ENCODE measurements at regions not wholly inside any gene's neighbourhood (a gene's known extent, or its start where the extent isn't known, plus 50 kb on each side); places are given as distances from the start of the nearest gene placed in this dataset.
"Not testable (repeated sequence)": the region's sequence is repeated elsewhere in the genome, so short reads cannot be mapped to it uniquely, and the experiment has no call there.

GRCh38 chr20:22529150-22530019, 55.0 kb downstream of the FOXA2 start:
- DNase-seq (ENCODE audit: low read depth): no peak

DNA sequence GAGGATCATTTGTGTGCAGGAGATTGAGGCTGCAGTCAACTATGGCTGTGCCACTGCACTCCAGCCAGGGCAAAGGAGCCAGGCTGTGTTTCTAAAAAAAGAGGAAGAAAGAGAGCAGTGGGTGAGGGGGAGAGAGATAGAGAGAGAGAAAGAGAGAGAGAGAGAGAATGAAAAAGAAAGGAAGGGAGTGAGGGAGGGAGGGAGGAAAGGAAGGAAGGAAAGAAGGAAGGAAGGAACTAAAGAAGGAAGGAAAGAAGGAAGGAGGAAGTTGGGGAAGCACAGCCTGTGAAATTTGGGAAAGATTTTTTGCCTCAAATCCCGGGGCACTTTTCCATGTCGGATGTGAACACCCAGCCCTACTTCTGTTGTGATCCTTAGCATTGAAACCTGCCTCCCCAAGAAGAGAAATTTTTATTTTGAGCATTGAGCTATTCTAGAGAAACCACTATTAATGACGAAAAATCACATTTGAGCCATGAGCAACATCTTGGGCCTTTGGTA, 57.8 kb downstream of the FOXA2 start:
- no peak for DNase-seq (ENCODE audit: low read depth)

DNA sequence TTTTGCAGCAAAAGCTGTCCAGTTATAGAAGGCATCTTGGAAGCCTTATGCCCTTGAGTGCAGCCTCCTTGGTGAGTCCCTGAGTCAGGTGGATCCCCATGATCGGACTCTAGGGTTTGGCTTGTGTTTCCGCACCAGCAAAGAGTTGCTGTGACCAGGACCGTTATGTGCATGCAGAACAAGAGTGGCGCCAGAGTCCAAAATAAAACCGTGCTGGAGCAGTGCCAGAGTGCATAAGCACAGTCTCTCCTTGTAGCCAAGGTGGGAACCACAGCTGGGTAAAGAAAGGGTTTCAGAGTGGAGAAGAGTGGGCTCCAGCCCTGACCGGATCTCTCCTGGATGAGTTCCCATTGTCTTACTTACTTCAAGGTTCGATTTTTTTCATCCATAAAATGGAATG, 58.6 kb downstream of the FOXA2 start:
- DNase-seq (ENCODE audit: low read depth): no peak

- DNase-seq (ENCODE audit: low read depth): no peak
Measured at GRCh38 chr20:22525069-22525820, 59.1 kb downstream of the FOXA2 start.

GRCh38 chr20:22524393-22525015, 59.9 kb downstream of the FOXA2 start:
- no peak for DNase-seq (ENCODE audit: low read depth)

DNA sequence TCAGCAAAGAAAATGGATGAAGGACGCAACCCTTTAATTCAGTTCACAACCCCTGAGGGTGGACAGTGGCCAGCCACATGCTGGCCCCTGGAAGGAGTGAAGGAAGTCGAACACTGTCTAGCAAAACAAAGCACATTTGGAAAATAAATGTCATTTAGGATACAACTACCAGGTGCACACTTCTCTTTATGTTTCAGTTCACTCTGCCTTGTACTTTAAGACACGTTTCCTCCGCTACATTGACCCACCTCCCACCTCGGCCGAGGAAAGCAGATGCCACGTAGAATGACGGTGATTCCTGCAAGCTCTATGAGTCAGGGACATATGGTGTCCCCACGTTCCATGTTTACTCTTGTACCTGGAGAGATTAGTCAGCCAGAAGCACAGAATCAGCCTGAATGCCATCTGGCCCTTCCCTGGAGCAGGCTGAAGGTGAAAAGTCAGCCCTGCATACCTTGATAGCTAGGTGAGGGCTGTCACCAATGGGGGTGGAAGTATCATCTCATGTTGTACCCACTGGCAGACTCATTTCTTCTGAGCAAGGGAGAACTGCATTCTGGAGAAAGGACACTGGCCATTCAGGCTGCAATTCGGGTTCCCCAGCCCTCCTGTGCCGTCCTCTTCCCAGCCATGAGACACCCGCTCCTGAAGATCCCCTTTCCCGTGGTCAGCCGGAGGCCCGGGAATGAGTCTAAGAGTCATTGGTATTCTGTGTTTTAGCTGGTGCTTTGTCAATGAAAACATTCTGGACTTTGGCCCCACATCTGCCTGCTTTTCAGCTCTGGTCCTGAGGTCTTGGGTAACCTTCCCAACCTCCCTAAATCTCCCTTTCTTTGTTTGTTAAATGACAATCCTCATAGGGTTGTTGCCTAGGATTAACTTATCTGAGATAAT, 60.6 kb downstream of the FOXA2 start:
- DNase-seq (ENCODE audit: low read depth): no peak

DNA sequence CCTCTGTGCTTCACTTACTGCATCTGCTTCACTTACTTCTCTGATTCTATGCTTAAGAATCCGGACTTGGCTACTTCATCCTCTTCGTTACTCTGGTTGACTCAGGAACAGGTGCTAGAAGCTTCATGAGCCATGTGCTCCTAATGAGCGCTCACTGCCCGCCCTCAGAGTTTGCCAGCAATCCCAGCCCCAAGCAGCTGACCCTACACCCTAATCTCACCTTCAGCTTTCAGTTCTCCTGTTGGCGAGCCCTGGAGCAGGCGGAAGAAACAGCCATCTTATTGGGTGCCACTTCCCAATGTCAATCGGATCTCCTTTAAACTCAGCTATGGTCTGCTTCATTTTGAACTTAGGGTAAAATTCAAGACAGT, 61.3 kb downstream of the FOXA2 start:
- DNase-seq (ENCODE audit: low read depth): no peak

DNA sequence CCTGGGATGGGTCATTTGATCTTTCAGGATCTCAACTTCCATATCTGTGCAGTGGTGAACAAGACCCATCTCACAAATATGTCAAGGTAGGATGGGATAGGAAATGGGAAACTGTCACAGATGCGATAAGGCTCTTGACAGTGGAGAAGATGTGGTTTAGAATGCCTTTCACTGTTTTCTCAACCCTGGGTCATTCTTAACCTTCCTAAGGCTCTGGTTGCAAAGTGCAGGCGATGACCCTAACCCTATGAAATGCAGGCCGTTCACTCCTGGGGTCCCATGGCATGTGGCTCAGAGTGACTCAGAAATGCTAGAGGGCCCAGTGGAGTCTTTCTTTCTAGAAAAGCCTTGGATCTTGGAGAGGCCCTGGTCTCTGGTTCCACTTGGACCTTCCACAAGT, 61.7 kb downstream of the FOXA2 start:
- DNase-seq (ENCODE audit: low read depth): no peak

- not testable (repeated sequence) for DNase-seq (ENCODE audit: low read depth)
Measured at GRCh38 chr20:22521940-22522339, 62.4 kb downstream of the FOXA2 start.

DNA sequence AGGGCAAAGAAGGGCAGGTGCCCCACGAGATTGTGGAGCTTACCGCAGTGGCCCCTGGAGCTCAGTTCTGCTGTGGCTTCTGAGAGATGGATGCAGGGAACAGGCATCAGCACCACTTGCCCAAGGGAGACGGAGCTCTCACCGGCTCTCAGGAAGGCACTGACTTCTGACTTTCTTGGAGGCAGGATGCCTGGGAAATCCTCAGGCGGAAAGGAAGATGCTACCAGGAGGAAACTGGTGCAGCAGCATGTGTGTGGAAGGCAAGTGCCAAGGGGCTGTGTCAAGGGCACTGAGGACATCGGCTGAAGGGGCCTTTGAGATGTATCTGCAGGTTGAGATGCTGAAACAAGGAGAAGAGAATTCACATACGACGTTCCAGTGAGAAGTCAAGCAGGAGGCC, 64.0 kb downstream of the FOXA2 start:
- no peak for DNase-seq (ENCODE audit: low read depth)

GRCh38 chr20:22515264-22515663, 69.1 kb downstream of the FOXA2 start:
- DNase-seq (ENCODE audit: low read depth): no peak

DNA sequence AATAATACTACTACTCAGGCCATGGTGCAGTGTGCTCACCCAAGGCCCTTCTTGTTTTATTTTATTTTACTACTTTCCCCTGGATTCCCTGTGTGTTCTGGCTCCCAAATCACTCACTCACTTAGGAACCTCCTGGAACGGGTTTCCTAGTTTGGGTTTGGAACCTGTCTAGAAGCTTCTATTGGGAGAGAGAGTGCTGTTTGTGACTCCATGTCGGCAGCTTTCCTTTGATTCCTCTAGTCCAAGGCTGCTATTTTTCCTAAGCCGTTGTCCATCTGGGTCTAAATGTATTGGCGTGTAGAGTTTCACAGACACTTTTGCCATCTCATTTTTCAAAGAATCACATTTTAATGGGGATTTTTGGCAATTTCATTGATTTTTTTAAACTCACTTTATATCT, 70.8 kb downstream of the FOXA2 start:
- no peak for DNase-seq (ENCODE audit: low read depth)

DNA sequence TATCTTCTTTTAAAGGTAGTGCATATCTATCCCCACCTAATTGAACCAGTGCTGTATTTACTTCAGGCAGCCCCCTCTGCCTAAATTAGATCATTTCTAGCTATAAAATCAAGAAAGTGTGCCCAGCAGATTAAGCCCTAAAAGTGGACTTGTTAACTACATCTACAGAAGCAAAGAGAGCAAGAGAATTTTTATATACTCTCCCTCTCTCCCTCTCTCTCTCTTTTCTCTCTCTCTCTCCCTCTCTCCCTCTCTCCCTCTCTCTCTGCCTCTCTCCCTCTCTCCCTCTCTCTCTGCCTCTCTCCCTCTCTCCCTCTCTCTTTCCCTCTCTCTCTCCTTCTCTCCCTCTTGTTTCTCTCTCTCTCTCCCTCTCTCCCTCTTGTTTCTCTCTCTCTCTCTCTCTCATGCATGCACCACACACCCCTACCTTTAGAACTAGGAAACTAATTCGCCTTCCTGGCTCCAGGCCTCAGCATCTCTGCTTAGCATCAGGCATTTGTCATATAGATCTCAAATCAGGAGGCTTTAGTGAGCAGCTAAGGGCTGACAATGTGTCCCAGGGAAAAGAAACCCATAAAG, 71.4 kb downstream of the FOXA2 start:
- DNase-seq (ENCODE audit: low read depth): no peak

- no peak for DNase-seq (ENCODE audit: low read depth)
Measured at GRCh38 chr20:22511943-22512910, 72.1 kb downstream of the FOXA2 start.

- DNase-seq (ENCODE audit: low read depth): no peak
Measured at GRCh38 chr20:22509843-22510147, 74.6 kb downstream of the FOXA2 start.

GRCh38 chr20:22509090-22509842, 75.1 kb downstream of the FOXA2 start:
- no peak for DNase-seq (ENCODE audit: low read depth)

- DNase-seq (ENCODE audit: low read depth): no peak
Measured at GRCh38 chr20:22508426-22508825, 75.9 kb downstream of the FOXA2 start.

DNA sequence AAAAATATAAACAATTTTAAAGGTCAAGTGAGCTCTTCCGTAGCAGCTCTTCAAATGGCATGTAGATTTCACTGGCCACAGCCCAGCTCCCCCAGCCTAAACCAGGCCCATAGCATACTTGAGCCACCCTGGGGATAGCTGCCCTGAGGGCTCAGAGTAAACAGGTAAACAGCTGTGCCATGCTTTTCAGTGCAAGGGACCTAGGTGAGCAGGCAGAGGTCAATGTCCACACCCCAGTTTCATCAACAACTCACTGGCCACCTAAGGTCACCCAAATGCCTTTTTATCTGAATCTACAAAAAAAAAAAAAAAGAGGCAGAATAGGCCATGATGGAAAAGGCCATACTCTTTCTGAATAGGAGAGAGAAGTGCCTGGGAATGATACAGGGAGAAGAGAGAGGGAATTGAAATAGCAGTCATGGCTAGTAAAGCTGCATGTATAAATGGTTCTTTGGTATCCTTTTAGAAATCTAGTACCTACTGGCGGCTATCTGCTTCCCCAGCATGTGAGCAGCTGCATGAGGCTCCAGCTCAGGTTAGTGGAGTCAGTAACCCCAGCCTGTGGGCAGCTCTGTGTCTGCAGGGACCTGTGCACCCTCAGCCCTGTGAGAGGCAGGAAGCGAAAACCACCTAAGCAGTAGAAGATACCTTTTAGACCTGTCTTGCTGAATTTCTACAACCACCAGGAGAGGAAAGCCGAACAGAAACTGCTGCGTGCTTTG, 77.0 kb downstream of the FOXA2 start:
- DNase-seq (ENCODE audit: low read depth): no peak

GRCh38 chr20:22506827-22507226, 77.5 kb downstream of the FOXA2 start:
- no peak for DNase-seq (ENCODE audit: low read depth)

Measured in GM04503 (cell line).